ENCODE measurements at regions not wholly inside any gene's neighbourhood (a gene's known extent, or its start where the extent isn't known, plus 50 kb on each side); places are given as distances from the start of the nearest gene placed in this dataset.

- TF ChIP-seq CTCF (IDR thresholded peaks at IDR 0.05), result no peak
- TF ChIP-seq POLR2A (IDR thresholded peaks at IDR 0.05), result no peak
Measured at GRCh38 chr22:27378311-27378800, 423.2 kb downstream of the MN1 start.

Measured in Peyer's patch (tissue), 4 donors.